ENCODE measurements at regions not wholly inside any gene's neighbourhood (a gene's known extent, or its start where the extent isn't known, plus 50 kb on each side); places are given as distances from the start of the nearest gene placed in this dataset.

- no peaks in the 10 kb centered on the region for H3K36me3 Mint-ChIP-seq (ENCODE audit: insufficient read depth in 1 of 3, low read depth in 3 of 3)
- Histone ChIP-seq H3K4me2 (ENCODE audit: insufficient read depth, insufficient read length, low read length) (no peak overlapping the region), H2BK12ac (ENCODE audit: insufficient read length, low read depth, low read length) (no peak overlapping the region), H4K20me1 (ENCODE audit: control insufficient read depth, insufficient read depth, insufficient read length) (no peaks in the 10 kb centered on the region), H4K8ac (replicated peaks; ENCODE audit: insufficient read length, low read depth, low read length) (no peak overlapping the region), H3K27ac (ENCODE audit: insufficient read length, low read depth, low read length) (no peak overlapping the region), H3K79me1 (ENCODE audit: insufficient read depth, low read depth, low read length, poor library complexity, severe bottlenecking) (no peaks in the 10 kb centered on the region), H2BK15ac (ENCODE audit: low read depth, low read length) (no peak overlapping the region), H4K91ac (ENCODE audit: insufficient read length, low read depth, low read length) (no peak overlapping the region), H2AFZ (ENCODE audit: low read length) (no peak overlapping the region), H2BK120ac (ENCODE audit: low read depth, low read length, poor library complexity, severe bottlenecking) (no peak overlapping the region), H3K4me1 (ENCODE audit: insufficient read depth, low read length) (no peaks in the 10 kb centered on the region), H4K5ac (ENCODE audit: insufficient read length, low read depth, low read length) (no peak overlapping the region), H3K9me3 (ENCODE audit: control insufficient read depth, low read depth, low read length) (no peaks in the 10 kb centered on the region), H3K56ac (ENCODE audit: insufficient read length, low read depth, low read length) (no peak overlapping the region), H3T11ph (ENCODE audit: low read length) (no peak overlapping the region), H2AK5ac (ENCODE audit: insufficient read length, low read length) (no peak overlapping the region), H2BK20ac (ENCODE audit: low read depth, low read length, poor library complexity, severe bottlenecking) (no peak overlapping the region), H3K14ac (ENCODE audit: insufficient read depth, low read length) (no peak overlapping the region), H3K23ac (ENCODE audit: insufficient read length, low read depth, low read length) (no peak overlapping the region), H3K9ac (ENCODE audit: extremely low read depth, insufficient read length, low read length) (no peak overlapping the region), H3K27me3 (ENCODE audit: insufficient read depth, low read length) (no peaks in the 10 kb centered on the region), H3K23me2 (ENCODE audit: insufficient read length, low read depth, low read length, poor library complexity, severe bottlenecking) (no peaks in the 10 kb centered on the region), H3K79me2 (ENCODE audit: insufficient read depth, low read length) (no peaks in the 10 kb centered on the region), H3K18ac (ENCODE audit: insufficient read length, low read depth, low read length) (no peak overlapping the region), H2BK5ac (ENCODE audit: insufficient read length, low read length) (no peak overlapping the region), H3K4ac (ENCODE audit: low read depth, low read length) (no peak overlapping the region)
- WGBS (ENCODE audit: extremely low coverage, insufficient read length, low lambda C conversion rate), result no CpG with 5 or more reads among the region's 1 CpG
- no peak for TF ChIP-seq CTCF (conservative IDR thresholded peaks at IDR 0.05)
- no peak for DNase-seq
- H3K27ac Mint-ChIP-seq, result no peak overlapping the region
- H3K4me1 Mint-ChIP-seq, result peaks cover 0 to 3% of the 10 kb centered on the region in 2 experiments; a peak in 1 of 4 replicates
- no peak overlapping the region for H3K4me3 Mint-ChIP-seq
- H3K9me3 Mint-ChIP-seq, result no peaks in the 10 kb centered on the region
- H3K27me3 Mint-ChIP-seq (ENCODE audit: low read depth), result peaks cover 9% of the 10 kb centered on the region; the same call in 1 of the 2 replicates
Measured at GRCh38 chr11:79575701-79576100, 134.9 kb upstream of the TENM4 start.

Measured in H9 (cell line).